Right lobe of liver (tissue), 4 donors: ENCODE measurements at regions not wholly inside any gene's neighbourhood (a gene's known extent, or its start where the extent isn't known, plus 50 kb on each side); places are given as distances from the start of the nearest gene placed in this dataset.

Experiments used
- POLR2A ChIP-seq: fragments of 450-650 bp; IDR thresholded peaks from one replicate; pipeline ENCODE4 v1.6.1; 2017; ENCODE audit warnings: antibody characterized with exemption, mild to moderate bottlenecking
- TF ChIP-seq, protein P1 (sequence below), 4 donors: fragments of 200-600 bp in 3 of 4; fragments of 450-650 bp in 1 of 4; IDR thresholded peaks; one replicate each; pipeline versions ENCODE4 v1.5.1 to v1.8.0; 2016 to 2022; ENCODE audit warnings: antibody characterized with exemption in 4 of 4, mild to moderate bottlenecking in 2 of 4
- donor health status: DM: no; HTN: no; CAD: no.
- donor health status: DM: no; HTN: no; CAD: no.
- donor health status: DM: no; HTN: yes; CAD: no.

- TF ChIP-seq, protein P1, sequence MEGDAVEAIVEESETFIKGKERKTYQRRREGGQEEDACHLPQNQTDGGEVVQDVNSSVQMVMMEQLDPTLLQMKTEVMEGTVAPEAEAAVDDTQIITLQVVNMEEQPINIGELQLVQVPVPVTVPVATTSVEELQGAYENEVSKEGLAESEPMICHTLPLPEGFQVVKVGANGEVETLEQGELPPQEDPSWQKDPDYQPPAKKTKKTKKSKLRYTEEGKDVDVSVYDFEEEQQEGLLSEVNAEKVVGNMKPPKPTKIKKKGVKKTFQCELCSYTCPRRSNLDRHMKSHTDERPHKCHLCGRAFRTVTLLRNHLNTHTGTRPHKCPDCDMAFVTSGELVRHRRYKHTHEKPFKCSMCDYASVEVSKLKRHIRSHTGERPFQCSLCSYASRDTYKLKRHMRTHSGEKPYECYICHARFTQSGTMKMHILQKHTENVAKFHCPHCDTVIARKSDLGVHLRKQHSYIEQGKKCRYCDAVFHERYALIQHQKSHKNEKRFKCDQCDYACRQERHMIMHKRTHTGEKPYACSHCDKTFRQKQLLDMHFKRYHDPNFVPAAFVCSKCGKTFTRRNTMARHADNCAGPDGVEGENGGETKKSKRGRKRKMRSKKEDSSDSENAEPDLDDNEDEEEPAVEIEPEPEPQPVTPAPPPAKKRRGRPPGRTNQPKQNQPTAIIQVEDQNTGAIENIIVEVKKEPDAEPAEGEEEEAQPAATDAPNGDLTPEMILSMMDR (IDR thresholded peaks at IDR 0.05) = no peak
- no peak for TF ChIP-seq POLR2A
These were observed 606.7 kb downstream of the PSAT1 start for GRCh38 chr9:78903581-78903980.
